HCT116 (cell line): ENCODE measurements at regions not wholly inside any gene's neighbourhood (a gene's known extent, or its start where the extent isn't known, plus 50 kb on each side); places are given as distances from the start of the nearest gene placed in this dataset.

Source experiments
- ATAC-seq: fragments of 200-7000 bp; cut with Tn5 transposase; 2 replicates; pipeline ENCODE4 v1.9.1; 2020; ENCODE audit warnings: mild to moderate bottlenecking, moderate library complexity
- BruUV-seq: library from RNA; stranded (reverse); fragments of 400-500 nt; replicated peaks from 2 replicates; lab custom pipeline; 2021; lab: Mats Ljungman, UMichigan
- CTCF ChIA-PET: fragments of 300-600 bp; sonication (Branson Sonifier 250); formaldehyde crosslinking; loops from one replicate; lab custom pipeline; 2021; ENCODE audit warnings: antibody characterized with exemption; lab: Charles Lee
- POLR2A ChIA-PET: fragments of 300-600, 350-600 bp; sonication (Branson Sonifier 250); formaldehyde crosslinking; loops from one replicate; lab custom pipeline; 2021; ENCODE audit warnings: antibody characterized with exemption; lab: Charles Lee
- RAD21 ChIA-PET, 2 experiments: fragments of 300-600 bp; sonication (Branson Sonifier 250); formaldehyde crosslinking; loops; one replicate each; lab custom pipeline; 2023; ENCODE audit warnings: low total read pairs in 2 of 2; ENCODE audit not compliant: uncharacterized antibody in 2 of 2, unreplicated experiment in 2 of 2, low non-redundant PET in 1 of 2; lab: Charles Lee
- DNase-seq: peaks from one replicate; pipeline ENCODE4 v3.0.0-alpha.2; 2010; ENCODE audit warnings: low read depth, low spot score
- H2AFZ ChIP-seq: fragments of 200-600 bp; shearing (Covaris generic), sonication (generic); 2 replicates; pipeline ENCODE4 v1.6.1; 2017; ENCODE audit warnings: low read depth, mixed run types, mixed read lengths, antibody characterized with exemption, low read length; ENCODE audit not compliant: poor library complexity, severe bottlenecking
- H3K27ac ChIP-seq: 2 replicates; pipeline ENCODE4 v1.5.1; 2012; ENCODE audit warnings: low read depth, low read length
- H3K27me3 ChIP-seq: fragments of 200-600 bp; sonication (generic); 2 replicates; pipeline ENCODE4 v1.6.1; 2016; ENCODE audit warnings: mixed run types, low read length, mixed read lengths; ENCODE audit not compliant: insufficient read depth
- H3K36me3 ChIP-seq, 2 experiments: fragments of 200-500 bp in 1 of 2; fragments of 200-600 bp in 1 of 2; sonication (Bioruptor generic) in 1 of 2; sonication (generic) in 1 of 2; 2 replicates each; pipeline versions ENCODE4 v1.5.1 to v1.6.1; 2014 to 2016; ENCODE audit warnings: low read length in 2 of 2, inconsistent platforms in 1 of 2, mixed read lengths in 1 of 2, mixed run types in 1 of 2; ENCODE audit not compliant: insufficient read depth in 2 of 2, control insufficient read depth in 1 of 2
- H3K4me1 ChIP-seq, 2 experiments: fragments of 200-600 bp in 1 of 2; sonication (generic) in 1 of 2; 2 replicates each; pipeline versions ENCODE4 v1.5.1 to v1.6.1; 2012 to 2017; ENCODE audit warnings: low read length in 2 of 2, inconsistent platforms in 1 of 2, mild to moderate bottlenecking in 1 of 2, mixed read lengths in 1 of 2, mixed run types in 1 of 2, moderate library complexity in 1 of 2; ENCODE audit not compliant: insufficient read depth in 2 of 2, control insufficient read depth in 1 of 2
- H3K4me2 ChIP-seq: fragments of 200-600 bp; sonication (generic); 2 replicates; pipeline ENCODE4 v1.6.1; 2017; ENCODE audit warnings: mixed run types, low read length, mixed read lengths
- H3K4me3 ChIP-seq, 2 experiments: fragments of 200-600 bp in 1 of 2; sonication (generic) in 1 of 2; replicated peaks in 1 of 2; 2 replicates each; pipeline ENCODE4 v1.5.1; 2011 to 2016; ENCODE audit warnings: low read length in 2 of 2, control low read depth in 1 of 2, low read depth in 1 of 2, mild to moderate bottlenecking in 1 of 2, mixed read lengths in 1 of 2, mixed run types in 1 of 2
- H3K79me2 ChIP-seq: fragments of 200-600 bp; sonication (generic); 2 replicates; pipeline ENCODE4 v1.6.1; 2017; ENCODE audit warnings: mild to moderate bottlenecking, mixed run types, low read length, moderate library complexity, mixed read lengths; ENCODE audit not compliant: insufficient read depth
- H3K9ac ChIP-seq: fragments of 200-600 bp; sonication (generic); 2 replicates; pipeline ENCODE4 v1.6.1; 2016; ENCODE audit warnings: low read length, mixed read lengths
- H3K9me2 ChIP-seq: fragments of 200-600 bp; sonication (generic), shearing (Covaris generic); 2 replicates; pipeline ENCODE4 v1.6.1; 2017; ENCODE audit warnings: mixed run types, mild to moderate bottlenecking, moderate library complexity; ENCODE audit not compliant: insufficient read depth
- H3K9me3 ChIP-seq, 2 experiments: fragments of 200-500 bp in 1 of 2; fragments of 200-600 bp in 1 of 2; sonication (Bioruptor generic) in 1 of 2; sonication (generic) in 1 of 2; 2 replicates each; pipeline ENCODE4 v1.6.1; 2014 to 2017; ENCODE audit warnings: low read length in 2 of 2, mixed read lengths in 2 of 2, inconsistent platforms in 1 of 2, low read depth in 1 of 2, mild to moderate bottlenecking in 1 of 2, mixed run types in 1 of 2, moderate library complexity in 1 of 2; ENCODE audit not compliant: control insufficient read depth in 1 of 2, insufficient read depth in 1 of 2
- H4K20me1 ChIP-seq: fragments of 200-600 bp; sonication (generic), shearing (Covaris generic); 2 replicates; pipeline ENCODE4 v1.6.1; 2017; ENCODE audit warnings: mixed run types, mild to moderate bottlenecking, moderate library complexity; ENCODE audit not compliant: insufficient read depth
- CEBPB ChIP-seq: IDR thresholded peaks from 2 replicates; pipeline ENCODE4 v1.6.1; 2012; ENCODE audit warnings: low read depth
- EGR1 ChIP-seq: IDR thresholded peaks from 2 replicates; pipeline ENCODE4 v1.6.1; 2012; ENCODE audit warnings: low read depth
- ELF1 ChIP-seq: IDR thresholded peaks from 2 replicates; pipeline ENCODE4 v1.6.1; 2012; ENCODE audit warnings: low read depth, borderline replicate concordance
- EZH2phosphoT487 ChIP-seq: fragments of 200-600 bp; IDR thresholded peaks from 2 replicates; pipeline ENCODE4 v1.6.1; 2018; ENCODE audit warnings: antibody characterized with exemption, borderline replicate concordance
- JUND ChIP-seq: IDR thresholded peaks from 2 replicates; pipeline ENCODE4 v1.6.1; 2012
- POLR2A ChIP-seq: IDR thresholded peaks from 2 replicates; pipeline ENCODE4 v1.7.0; 2011; ENCODE audit warnings: borderline replicate concordance; ENCODE audit not compliant: insufficient read depth, insufficient read length; ENCODE audit errors: extremely low read depth
- RAD21 ChIP-seq: IDR thresholded peaks from 2 replicates; pipeline ENCODE4 v1.6.1; 2012; ENCODE audit warnings: low read depth, mild to moderate bottlenecking
- SIN3A ChIP-seq: IDR thresholded peaks from 2 replicates; pipeline ENCODE4 v1.6.1; 2012; ENCODE audit warnings: low read depth
- YY1 ChIP-seq: IDR thresholded peaks from 2 replicates; pipeline ENCODE4 v1.6.1; 2011; ENCODE audit warnings: low read length, low read depth, moderate library complexity, mild to moderate bottlenecking; ENCODE audit not compliant: insufficient replicate concordance; ENCODE audit errors: extremely low read depth
- ZNF274 ChIP-seq: fragments of 200-500 bp; sonication (Bioruptor generic); IDR thresholded peaks from 2 replicates; pipeline ENCODE4 v1.6.1; 2014; ENCODE audit warnings: mild to moderate bottlenecking, low read depth, low read length, inconsistent platforms
- intact Hi-C: fragments of 100-400 bp; cut with micrococcal nuclease; formaldehyde crosslinking; loops from 2 replicates; pipeline ENCODE4 v1.10.0; 2022
- TF ChIP-seq, protein P1 (sequence below): IDR thresholded peaks from 2 replicates; pipeline ENCODE4 v1.6.1; 2012
- TF ChIP-seq, protein P2 (sequence below): IDR thresholded peaks from 2 replicates; pipeline ENCODE4 v1.6.1; 2011; ENCODE audit warnings: mild to moderate bottlenecking, low read length, moderate library complexity; ENCODE audit not compliant: insufficient replicate concordance; ENCODE audit errors: extremely low read depth

DNA sequence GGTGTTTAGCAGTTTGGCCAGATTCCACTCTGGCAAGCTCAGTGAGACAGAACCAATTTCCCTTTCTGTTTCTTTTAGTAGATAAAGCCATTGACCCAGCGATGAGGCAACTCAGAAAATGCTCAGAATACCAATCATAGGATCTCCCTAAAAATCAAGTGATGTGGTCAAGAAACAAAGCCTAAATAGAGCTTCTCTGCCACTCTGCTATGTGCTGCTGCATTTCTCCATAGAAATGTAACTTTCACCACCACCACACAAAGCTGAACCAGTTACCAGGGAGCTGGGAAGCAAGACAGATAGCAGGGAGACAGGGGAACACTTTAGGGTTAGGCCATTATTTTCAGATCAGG, 109.8 kb downstream of the RPL22L1 start:
- CTCF ChIA-PET: no interaction called here
- POLR2A ChIA-PET: no interaction called here

More for the DNA sequence above, 109.8 kb downstream of the RPL22L1 start:
- DNase-seq (no peak), ATAC-seq (no peak)
- BruUV-seq: no TSS peak
- Histone ChIP-seq H3K27me3 (no peaks in the 10 kb centered on the region), H3K4me1 (no peaks in the 10 kb centered on the region), H3K36me3 (no peaks in the 10 kb centered on the region), H3K79me2 (no peaks in the 10 kb centered on the region), H3K9ac (no peak overlapping the region), H4K20me1 (no peaks in the 10 kb centered on the region), H2AFZ (no peak overlapping the region), H3K27ac (no peak overlapping the region), H3K4me3 (no peak overlapping the region), H3K9me2 (no peaks in the 10 kb centered on the region), H3K9me3 (no peaks in the 10 kb centered on the region), H3K4me2 (no peak overlapping the region)
- TF ChIP-seq, protein P1, sequence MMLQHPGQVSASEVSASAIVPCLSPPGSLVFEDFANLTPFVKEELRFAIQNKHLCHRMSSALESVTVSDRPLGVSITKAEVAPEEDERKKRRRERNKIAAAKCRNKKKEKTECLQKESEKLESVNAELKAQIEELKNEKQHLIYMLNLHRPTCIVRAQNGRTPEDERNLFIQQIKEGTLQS: no peak
- TF ChIP-seq CEBPB (no peak), JUND (no peak), POLR2A (no peak), ZNF274 (no peak), RAD21 (no peak), ELF1 (no peak), SIN3A (no peak), YY1 (no peak), EZH2phosphoT487 (no peak), EGR1 (no peak)
- TF ChIP-seq, protein P2, sequence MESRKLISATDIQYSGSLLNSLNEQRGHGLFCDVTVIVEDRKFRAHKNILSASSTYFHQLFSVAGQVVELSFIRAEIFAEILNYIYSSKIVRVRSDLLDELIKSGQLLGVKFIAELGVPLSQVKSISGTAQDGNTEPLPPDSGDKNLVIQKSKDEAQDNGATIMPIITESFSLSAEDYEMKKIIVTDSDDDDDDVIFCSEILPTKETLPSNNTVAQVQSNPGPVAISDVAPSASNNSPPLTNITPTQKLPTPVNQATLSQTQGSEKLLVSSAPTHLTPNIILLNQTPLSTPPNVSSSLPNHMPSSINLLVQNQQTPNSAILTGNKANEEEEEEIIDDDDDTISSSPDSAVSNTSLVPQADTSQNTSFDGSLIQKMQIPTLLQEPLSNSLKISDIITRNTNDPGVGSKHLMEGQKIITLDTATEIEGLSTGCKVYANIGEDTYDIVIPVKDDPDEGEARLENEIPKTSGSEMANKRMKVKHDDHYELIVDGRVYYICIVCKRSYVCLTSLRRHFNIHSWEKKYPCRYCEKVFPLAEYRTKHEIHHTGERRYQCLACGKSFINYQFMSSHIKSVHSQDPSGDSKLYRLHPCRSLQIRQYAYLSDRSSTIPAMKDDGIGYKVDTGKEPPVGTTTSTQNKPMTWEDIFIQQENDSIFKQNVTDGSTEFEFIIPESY: no peak
- intact Hi-C loops: no loop called here
- RAD21 ChIA-PET: no interaction called here
